GM12891 (cell line): ENCODE measurements at regions not wholly inside any gene's neighbourhood (a gene's known extent, or its start where the extent isn't known, plus 50 kb on each side); places are given as distances from the start of the nearest gene placed in this dataset.

Experiments
- DNase-seq: peaks from one replicate; pipeline ENCODE4 v3.0.0; 2011; ENCODE audit warnings: low spot score; ENCODE audit not compliant: insufficient read length
- FAIRE-seq: peaks from 2 replicates; lab custom pipeline; 2011; peaks lifted over from hg19 to GRCh38; lab: Jason Lieb, UNC
- PAX5 ChIP-seq: IDR thresholded peaks from 2 replicates; pipeline ENCODE4 v1.6.1; 2011; ENCODE audit warnings: low read length, moderate library complexity, mild to moderate bottlenecking; ENCODE audit not compliant: insufficient read depth, severe bottlenecking
- POLR2A ChIP-seq: IDR thresholded peaks from 2 replicates; pipeline ENCODE4 v1.6.1; 2011; ENCODE audit warnings: low read depth, low read length, control low read depth
- POLR2AphosphoS5 ChIP-seq: IDR thresholded peaks from 2 replicates; pipeline ENCODE4 v1.6.1; 2011; ENCODE audit warnings: low read depth, low read length, control low read depth
- POU2F2 ChIP-seq: IDR thresholded peaks from 2 replicates; pipeline ENCODE4 v1.6.1; 2011; ENCODE audit warnings: low read depth, mild to moderate bottlenecking, control low read depth, low read length, moderate library complexity
- SPI1 ChIP-seq: IDR thresholded peaks from 2 replicates; pipeline ENCODE4 v1.6.1; 2011; ENCODE audit warnings: low read depth, low read length, control low read depth
- TAF1 ChIP-seq: IDR thresholded peaks from 2 replicates; pipeline ENCODE4 v1.6.1; 2011; ENCODE audit warnings: low read depth, low read length, control low read depth

DNA sequence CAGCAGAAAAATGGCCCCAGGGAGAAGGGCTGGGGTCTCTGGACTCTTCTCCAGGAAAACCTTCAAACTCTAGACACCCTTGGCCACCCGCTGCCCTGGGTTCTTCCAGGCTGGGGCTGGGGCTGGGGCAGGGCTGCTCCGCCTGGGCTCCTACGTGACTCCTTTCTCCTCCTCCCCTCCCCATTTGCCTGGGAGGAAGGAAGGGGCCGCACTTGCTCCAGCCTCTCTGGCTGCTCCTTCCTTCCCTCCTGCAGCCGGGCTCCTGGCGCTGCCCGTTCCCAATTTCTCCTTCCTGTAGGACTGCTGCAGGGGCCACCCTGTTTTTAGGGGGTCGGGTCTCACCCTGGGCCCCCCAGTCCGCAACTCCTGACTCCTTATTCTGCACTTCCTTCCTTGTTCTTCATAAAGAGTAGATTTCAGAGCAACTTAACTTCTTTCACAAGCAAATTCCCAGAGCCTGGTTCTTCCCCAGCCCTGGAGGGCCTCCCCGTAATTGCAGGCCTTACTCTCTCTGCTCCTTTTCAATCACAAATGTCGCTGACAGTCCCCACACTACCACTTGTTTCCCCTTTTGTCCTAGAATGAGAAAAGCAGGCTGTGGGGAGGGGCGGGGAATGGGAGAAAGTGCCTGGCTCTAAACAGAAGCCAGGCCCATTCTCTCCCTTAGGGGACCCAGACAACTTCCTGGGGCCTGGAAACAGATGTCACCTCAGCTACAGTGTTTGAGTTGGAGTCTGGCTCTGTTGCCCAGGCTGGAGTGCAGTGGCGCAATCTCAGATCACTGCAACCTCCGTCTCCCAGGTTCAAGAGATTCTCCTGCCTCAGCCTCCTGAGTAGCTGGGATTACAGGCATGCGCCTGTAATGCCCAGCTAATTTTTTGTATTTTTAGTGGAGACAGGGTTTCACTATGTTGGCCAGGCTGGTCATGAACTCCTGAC, 137.8 kb downstream of the ENGASE start:
- FAIRE-seq = no peak
- DNase-seq = no peak
- TF ChIP-seq POLR2AphosphoS5 = no peak
- TF ChIP-seq TAF1 = no peak
- no peak for TF ChIP-seq POLR2A
- no peak for TF ChIP-seq SPI1
- no peak for TF ChIP-seq PAX5
- TF ChIP-seq POU2F2 = no peak

DNA sequence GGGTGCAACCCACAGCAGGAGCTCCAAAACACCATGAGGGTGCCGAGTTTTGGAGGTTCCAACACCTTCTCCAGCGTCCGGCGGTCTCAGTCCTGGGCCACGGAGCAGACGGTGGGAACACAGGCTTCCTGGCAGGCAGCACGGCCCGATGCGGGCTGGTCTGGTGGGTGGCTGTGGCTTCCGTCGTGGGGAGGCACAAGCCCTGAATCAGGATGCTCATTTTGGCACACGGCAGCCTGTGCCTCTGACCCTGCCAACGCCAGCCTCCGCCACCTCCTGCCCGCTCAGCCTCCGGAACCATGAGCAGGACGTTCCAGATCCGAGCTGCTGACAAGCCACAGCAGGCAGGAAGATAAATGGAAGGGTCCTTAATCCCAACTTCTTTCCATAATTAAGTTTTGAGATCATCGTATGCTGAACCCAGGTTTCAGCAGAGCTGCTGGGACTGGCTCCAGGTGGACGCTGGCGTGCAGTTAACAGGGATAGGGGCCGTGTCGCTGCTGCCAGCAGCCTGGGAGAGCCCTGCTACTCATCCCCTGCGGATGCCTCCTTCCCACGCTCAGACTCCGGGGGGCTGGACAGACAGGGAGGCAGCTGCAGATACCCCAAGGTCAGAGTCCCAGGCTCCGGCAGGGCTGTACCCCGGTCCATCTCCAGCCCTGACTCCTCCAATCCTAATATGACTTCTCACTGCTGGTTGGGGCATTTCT, 136.6 kb downstream of the ENGASE start:
- DNase-seq = no peak
- no peak for FAIRE-seq
- TF ChIP-seq POU2F2 (no peak), POLR2AphosphoS5 (no peak), TAF1 (no peak), SPI1 (no peak), POLR2A (no peak), PAX5 (no peak)

DNA sequence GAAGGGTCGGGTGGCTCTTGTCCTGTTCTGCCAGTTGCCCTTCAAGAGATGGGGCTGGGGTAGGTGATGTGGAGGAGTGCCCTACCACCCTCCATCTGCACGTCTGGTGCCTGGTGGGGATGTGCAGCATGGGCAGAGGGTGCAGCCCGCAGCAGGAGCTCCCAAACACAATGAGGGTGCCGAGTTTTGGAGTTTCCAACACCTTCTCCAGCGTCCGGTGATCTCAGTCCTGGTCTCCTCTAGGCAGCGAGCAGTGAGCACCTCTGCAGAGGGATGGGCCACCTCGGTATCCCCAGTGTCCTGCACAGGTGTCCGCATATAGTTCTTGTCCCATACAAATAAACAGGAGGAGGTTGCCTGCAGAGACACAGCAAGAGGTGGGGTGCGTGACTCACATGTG, 136.0 kb downstream of the ENGASE start:
- no peak for FAIRE-seq
- DNase-seq = no peak
- TF ChIP-seq SPI1 (no peak), PAX5 (no peak), POU2F2 (no peak), POLR2AphosphoS5 (no peak), TAF1 (no peak), POLR2A (no peak)

- TF ChIP-seq TAF1 (no peak), POLR2A (no peak), POLR2AphosphoS5 (no peak), SPI1 (no peak), PAX5 (no peak), POU2F2 (no peak)
- FAIRE-seq (no peak), DNase-seq (no peak)
Measured at GRCh38 chr17:79207960-79208359, 133.3 kb downstream of the ENGASE start.

DNA sequence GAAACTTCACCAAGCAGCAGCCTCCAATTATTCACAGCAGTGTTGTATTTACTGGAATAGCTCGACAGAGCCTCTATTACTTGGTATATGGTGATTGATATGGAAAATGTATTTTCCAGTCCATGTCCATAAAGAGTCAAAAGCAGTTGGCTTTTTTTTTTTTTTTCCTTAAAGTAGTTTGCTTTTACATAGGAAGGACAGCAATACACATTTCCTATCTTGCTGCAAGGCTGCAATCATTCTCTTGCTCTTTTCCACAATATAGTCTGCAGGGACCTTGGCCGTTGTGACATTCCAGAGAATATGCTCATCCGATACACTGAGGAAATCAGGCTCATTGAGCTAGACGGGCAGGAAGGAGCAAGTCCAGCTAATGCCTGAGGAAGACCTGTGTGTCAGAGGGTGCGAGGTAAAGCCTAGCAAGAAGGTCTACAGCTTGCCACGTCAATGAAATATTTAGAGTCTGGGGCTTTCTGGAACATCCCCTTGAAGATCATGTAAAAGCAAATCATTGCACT, 131.1 kb downstream of the ENGASE start:
- FAIRE-seq (no peak), DNase-seq (no peak)
- TF ChIP-seq POU2F2 (no peak), TAF1 (no peak), POLR2AphosphoS5 (no peak), PAX5 (no peak), POLR2A (no peak), SPI1 (no peak)

GRCh38 chr17:79204261-79204660, 129.6 kb downstream of the ENGASE start:
- DNase-seq (no peak), FAIRE-seq (no peak)
- TF ChIP-seq TAF1 (no peak), POU2F2 (no peak), PAX5 (no peak), POLR2A (no peak), SPI1 (no peak), POLR2AphosphoS5 (no peak)

DNA sequence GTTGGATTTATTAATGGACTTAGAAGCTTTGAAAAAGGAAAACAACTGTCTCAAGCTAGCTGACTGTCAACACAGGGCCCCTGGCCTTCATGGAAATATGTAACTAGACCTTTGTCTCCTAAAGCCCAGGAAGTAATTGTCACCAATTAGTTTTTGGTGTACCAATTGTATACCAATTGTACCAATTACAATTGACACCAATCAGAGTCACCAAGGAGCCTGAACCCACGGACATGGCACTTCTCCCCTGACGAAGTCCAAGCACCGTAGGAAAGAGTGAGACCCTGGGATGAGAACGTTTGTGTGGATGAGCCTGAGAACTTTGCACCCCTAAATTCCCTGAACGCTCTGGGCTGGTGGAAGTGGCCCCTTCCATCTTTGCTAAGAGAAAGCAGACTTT, 129.0 kb downstream of the ENGASE start:
- FAIRE-seq (no peak), DNase-seq (no peak)
- TF ChIP-seq TAF1 (no peak), POLR2AphosphoS5 (no peak), SPI1 (no peak), POLR2A (no peak), POU2F2 (no peak), PAX5 (no peak)

GRCh38 chr17:79203016-79203415, 128.4 kb downstream of the ENGASE start:
- TF ChIP-seq SPI1 (no peak), TAF1 (no peak), POU2F2 (no peak), POLR2A (no peak), PAX5 (no peak), POLR2AphosphoS5 (no peak)
- FAIRE-seq = no peak
- no peak for DNase-seq

DNA sequence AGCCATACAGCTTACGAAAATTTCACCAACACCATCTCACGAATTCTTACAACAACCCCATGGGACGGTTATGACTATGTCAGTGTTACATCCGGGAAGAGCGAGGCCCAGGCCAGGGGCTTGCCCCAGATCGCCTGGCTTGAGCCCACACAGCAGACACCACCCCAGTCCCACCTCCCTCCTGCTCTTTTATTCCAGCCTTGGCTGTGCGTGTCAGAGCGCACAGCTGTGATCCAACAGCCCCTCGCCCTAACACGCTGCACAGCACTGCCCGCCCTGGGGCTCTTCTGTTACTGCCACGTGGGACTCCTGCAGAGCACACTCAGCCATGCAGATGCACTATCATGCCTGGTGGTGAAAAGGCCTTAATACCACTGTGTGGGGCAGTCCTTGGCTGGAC, 127.9 kb downstream of the ENGASE start:
- TF ChIP-seq POU2F2 (no peak), POLR2A (no peak), PAX5 (no peak), TAF1 (no peak), SPI1 (no peak), POLR2AphosphoS5 (no peak)
- FAIRE-seq (no peak), DNase-seq (no peak)
